NB4 (cell line): ENCODE measurements at regions not wholly inside any gene's neighbourhood (a gene's known extent, or its start where the extent isn't known, plus 50 kb on each side); places are given as distances from the start of the nearest gene placed in this dataset.

Experiments
- POLR2A ChIP-seq: IDR thresholded peaks from 2 replicates; pipeline ENCODE4 v1.6.1; 2011; ENCODE audit warnings: mild to moderate bottlenecking; ENCODE audit not compliant: insufficient read length; ENCODE audit errors: extremely low read depth
- TF ChIP-seq, protein P1 (sequence below): IDR thresholded peaks from one replicate; pipeline ENCODE4 v1.5.1; 2012; ENCODE audit warnings: low read depth, low read length

DNA sequence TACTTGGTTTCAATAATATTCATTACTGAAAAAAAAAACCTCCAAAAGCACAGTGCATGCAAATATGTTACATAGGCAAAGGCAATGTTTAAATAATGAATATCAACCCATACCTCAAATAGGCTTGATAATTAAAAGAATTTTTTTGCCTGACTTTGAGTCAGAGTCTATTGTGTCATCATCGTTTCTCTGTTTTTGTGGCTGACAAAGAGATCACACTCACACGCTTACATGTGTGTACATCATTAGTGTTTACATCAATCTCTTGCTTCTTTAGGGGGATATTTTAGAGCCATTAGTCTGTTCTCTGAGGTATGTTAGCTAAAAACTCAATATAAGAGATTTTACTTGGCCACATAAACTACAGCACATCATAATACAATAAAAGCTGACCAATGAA is 150.3 kb upstream of the MMADHC start:
- TF ChIP-seq, protein P1, sequence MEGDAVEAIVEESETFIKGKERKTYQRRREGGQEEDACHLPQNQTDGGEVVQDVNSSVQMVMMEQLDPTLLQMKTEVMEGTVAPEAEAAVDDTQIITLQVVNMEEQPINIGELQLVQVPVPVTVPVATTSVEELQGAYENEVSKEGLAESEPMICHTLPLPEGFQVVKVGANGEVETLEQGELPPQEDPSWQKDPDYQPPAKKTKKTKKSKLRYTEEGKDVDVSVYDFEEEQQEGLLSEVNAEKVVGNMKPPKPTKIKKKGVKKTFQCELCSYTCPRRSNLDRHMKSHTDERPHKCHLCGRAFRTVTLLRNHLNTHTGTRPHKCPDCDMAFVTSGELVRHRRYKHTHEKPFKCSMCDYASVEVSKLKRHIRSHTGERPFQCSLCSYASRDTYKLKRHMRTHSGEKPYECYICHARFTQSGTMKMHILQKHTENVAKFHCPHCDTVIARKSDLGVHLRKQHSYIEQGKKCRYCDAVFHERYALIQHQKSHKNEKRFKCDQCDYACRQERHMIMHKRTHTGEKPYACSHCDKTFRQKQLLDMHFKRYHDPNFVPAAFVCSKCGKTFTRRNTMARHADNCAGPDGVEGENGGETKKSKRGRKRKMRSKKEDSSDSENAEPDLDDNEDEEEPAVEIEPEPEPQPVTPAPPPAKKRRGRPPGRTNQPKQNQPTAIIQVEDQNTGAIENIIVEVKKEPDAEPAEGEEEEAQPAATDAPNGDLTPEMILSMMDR: no peak
- TF ChIP-seq POLR2A: no peak
